ENCODE measurements at regions not wholly inside any gene's neighbourhood (a gene's known extent, or its start where the extent isn't known, plus 50 kb on each side); places are given as distances from the start of the nearest gene placed in this dataset.
"Not testable (repeated sequence)": the region's sequence is repeated elsewhere in the genome, so short reads cannot be mapped to it uniquely, and the experiment has no call there.

GRCh38 chr2:17355608-17356329 lies 162.5 kb downstream of the RAD51AP2 start:
- DNase-seq: no peak

GRCh38 chr2:17353263-17353662 lies 165.0 kb downstream of the RAD51AP2 start:
- no peak for DNase-seq

GRCh38 chr2:17342692-17343091 lies 175.5 kb downstream of the RAD51AP2 start:
- not testable (repeated sequence) for DNase-seq

- no peak for DNase-seq
Measured at GRCh38 chr2:17337507-17337906, 180.7 kb downstream of the RAD51AP2 start.

- DNase-seq: no peak
Measured at GRCh38 chr2:17336458-17336857, 181.8 kb downstream of the RAD51AP2 start.

GRCh38 chr2:17334300-17334699 lies 183.9 kb downstream of the RAD51AP2 start:
- DNase-seq: peak; percentile 46 to 61

- peak; percentile 4 to 51 for DNase-seq
Measured at GRCh38 chr2:17331636-17332035, 186.6 kb downstream of the RAD51AP2 start.

GRCh38 chr2:17328161-17328560 lies 190.1 kb downstream of the RAD51AP2 start:
- no peak for DNase-seq

GRCh38 chr2:17327649-17328048 lies 190.6 kb downstream of the RAD51AP2 start:
- no peak for DNase-seq

- DNase-seq: peak; percentile 23 to 49
Measured at GRCh38 chr2:17326717-17327116, 191.5 kb downstream of the RAD51AP2 start.

- no peak for DNase-seq
Measured at GRCh38 chr2:17323697-17324096, 194.5 kb downstream of the RAD51AP2 start.

- no peak for DNase-seq
Measured at GRCh38 chr2:17322461-17322860, 195.8 kb downstream of the RAD51AP2 start.

GRCh38 chr2:17319090-17319489 lies 199.2 kb downstream of the RAD51AP2 start:
- peak in 1 of 2 experiments; percentile 59 for DNase-seq

- no peak for DNase-seq
Measured at GRCh38 chr2:17318013-17318412, 200.2 kb downstream of the RAD51AP2 start.

- DNase-seq: no peak
Measured at GRCh38 chr2:17317439-17317976, 200.7 kb downstream of the RAD51AP2 start.

- no peak for DNase-seq
Measured at GRCh38 chr2:17313261-17313660, 205.0 kb downstream of the RAD51AP2 start.

GRCh38 chr2:17311771-17312511 lies 206.3 kb downstream of the RAD51AP2 start:
- DNase-seq: no peak

- no peak for DNase-seq
Measured at GRCh38 chr2:17311106-17311619, 207.1 kb downstream of the RAD51AP2 start.

- DNase-seq: peak; percentile 70 to 80
Measured at GRCh38 chr2:17309741-17310339, 208.4 kb downstream of the RAD51AP2 start.

- DNase-seq: no peak
Measured at GRCh38 chr2:17309181-17309580, 209.1 kb downstream of the RAD51AP2 start.

- no peak for DNase-seq
Measured at GRCh38 chr2:17306706-17307105, 211.5 kb downstream of the RAD51AP2 start.

- DNase-seq: no peak
Measured at GRCh38 chr2:17306219-17306618, 212.0 kb downstream of the RAD51AP2 start.

GRCh38 chr2:17303521-17303920 lies 214.7 kb downstream of the RAD51AP2 start:
- DNase-seq: no peak

All from NCI-H524 (cell line).